Uterus (tissue), 2 donors: ENCODE measurements at regions not wholly inside any gene's neighbourhood (a gene's known extent, or its start where the extent isn't known, plus 50 kb on each side); places are given as distances from the start of the nearest gene placed in this dataset.

Experiments
- CTCF ChIP-seq, 4 experiments: fragments of 200-600 bp in 2 of 4; fragments of 450-650 bp in 2 of 4; sonication (generic) in 2 of 4; IDR thresholded peaks; one replicate each; pipeline ENCODE4 v1.5.1; 2016 to 2019; ENCODE audit warnings: antibody characterized with exemption in 4 of 4, mild to moderate bottlenecking in 2 of 4, moderate library complexity in 1 of 4
- POLR2A ChIP-seq, 2 donors: fragments of 450-650 bp; IDR thresholded peaks; one replicate each; pipeline ENCODE4 v1.6.1; 2016; ENCODE audit warnings: antibody characterized with exemption in 2 of 2, mild to moderate bottlenecking in 1 of 2, moderate library complexity in 1 of 2

- TF ChIP-seq CTCF (IDR thresholded peaks at IDR 0.05) (no peak), POLR2A (IDR thresholded peaks at IDR 0.05) (no peak)
Measured at GRCh38 chr5:13211064-13211463, 733.4 kb downstream of the DNAH5 start.
